ENCODE measurements at regions not wholly inside any gene's neighbourhood (a gene's known extent, or its start where the extent isn't known, plus 50 kb on each side); places are given as distances from the start of the nearest gene placed in this dataset.

DNA sequence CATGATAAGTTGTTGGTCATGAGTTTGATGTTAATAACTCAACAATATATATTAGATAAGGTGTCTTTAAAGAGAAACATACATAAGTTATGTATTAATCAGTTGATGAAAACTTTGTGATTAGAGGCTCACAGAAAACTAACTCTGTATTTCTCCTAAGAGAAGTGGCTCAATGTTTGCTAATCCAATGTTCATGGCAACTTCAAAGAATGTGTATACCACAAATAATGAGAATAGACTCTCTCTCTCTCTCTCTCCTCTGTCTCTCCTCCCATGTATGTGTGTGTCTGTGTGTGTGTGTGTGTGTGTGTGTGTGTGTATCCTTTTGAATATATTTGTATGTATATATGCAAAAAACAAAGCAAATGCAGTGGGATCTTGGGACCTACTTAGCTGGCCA is 1304.9 kb downstream of the MRPL39 start:
- Histone ChIP-seq H3K27ac (ENCODE audit: low read length in 2 of 2) (no peak overlapping the region), H2AFZ (ENCODE audit: insufficient read depth, low read depth, low read length, poor library complexity, severe bottlenecking) (no peak overlapping the region), H3K36me3 (replicated peaks in 1 of 2; ENCODE audit: control extremely low read depth in 1 of 2, control insufficient read depth in 1 of 2, extremely low read depth in 1 of 2, insufficient read depth in 2 of 2, low read length in 1 of 2) (no peaks in the 10 kb centered on the region), H3K4me2 (replicated peaks; ENCODE audit: low read depth, low read length, poor library complexity, severe bottlenecking) (no peak overlapping the region), H3K9me3 (ENCODE audit: control extremely low read depth in 1 of 3, control insufficient read depth in 2 of 3, insufficient read depth in 1 of 3, low read length in 2 of 3) (no peaks in the 10 kb centered on the region), H3K4me3 (ENCODE audit: control extremely low read depth in 1 of 5, extremely low read depth in 1 of 5, insufficient read depth in 1 of 5, low read depth in 2 of 5, low read length in 4 of 5) (no peak overlapping the region), H3K27me3 (replicated peaks in 1 of 4; ENCODE audit: control extremely low read depth in 1 of 4, control insufficient read depth in 3 of 4, insufficient read depth in 4 of 4, low read length in 3 of 4) (no peaks in the 10 kb centered on the region), H3K79me2 (ENCODE audit: control insufficient read depth, insufficient read depth, low read length) (no peaks in the 10 kb centered on the region), H4K20me1 (ENCODE audit: control insufficient read depth, insufficient read depth, low read length, poor library complexity, severe bottlenecking) (no peaks in the 10 kb centered on the region), H3K4me1 (ENCODE audit: control insufficient read depth in 2 of 2, insufficient read depth in 2 of 2, low read length in 2 of 2) (no peaks in the 10 kb centered on the region), H3K9ac (ENCODE audit: low read length) (no peak overlapping the region)
- H3K4me1 Mint-ChIP-seq = no peaks in the 10 kb centered on the region
- POLR2A ChIA-PET = no interaction called here
- H3K9me3 Mint-ChIP-seq (ENCODE audit: insufficient read depth) = no peaks in the 10 kb centered on the region
- H3K27me3 Mint-ChIP-seq = no peaks in the 10 kb centered on the region
- CTCF ChIA-PET = no interaction called here
- intact Hi-C loops (cut with micrococcal nuclease) = no loop called here
- TF ChIP-seq EZH2 (IDR thresholded peaks at IDR 0.05; ENCODE audit: borderline replicate concordance, insufficient read depth, low read depth, low read length, poor library complexity, severe bottlenecking) = no peak
- no peak for TF ChIP-seq CTCF (IDR thresholded peaks at IDR 0.05)
- DNase-seq = no peak
- no peak overlapping the region for H3K27ac Mint-ChIP-seq
- no peak for ATAC-seq (ENCODE audit: low read depth)
- no peak overlapping the region for H3K4me3 Mint-ChIP-seq

GRCh38 chr21:24298040-24298439 is 1309.2 kb downstream of the MRPL39 start:
- WGBS (ENCODE audit: insufficient coverage) = no CpG with 5 or more reads among the region's 1 CpG
- Histone ChIP-seq H3K27me3 (replicated peaks in 1 of 4; ENCODE audit: control extremely low read depth in 1 of 4, control insufficient read depth in 3 of 4, insufficient read depth in 4 of 4, low read length in 3 of 4) (no peaks in the 10 kb centered on the region), H3K36me3 (replicated peaks in 1 of 2; ENCODE audit: control extremely low read depth in 1 of 2, control insufficient read depth in 1 of 2, extremely low read depth in 1 of 2, insufficient read depth in 2 of 2, low read length in 1 of 2) (no peaks in the 10 kb centered on the region), H3K4me3 (ENCODE audit: control extremely low read depth in 1 of 5, extremely low read depth in 1 of 5, insufficient read depth in 1 of 5, low read depth in 2 of 5, low read length in 4 of 5) (no peak overlapping the region), H3K79me2 (ENCODE audit: control insufficient read depth, insufficient read depth, low read length) (no peaks in the 10 kb centered on the region), H3K4me1 (ENCODE audit: control insufficient read depth in 2 of 2, insufficient read depth in 2 of 2, low read length in 2 of 2) (no peaks in the 10 kb centered on the region), H4K20me1 (ENCODE audit: control insufficient read depth, insufficient read depth, low read length, poor library complexity, severe bottlenecking) (no peaks in the 10 kb centered on the region), H2AFZ (ENCODE audit: insufficient read depth, low read depth, low read length, poor library complexity, severe bottlenecking) (no peak overlapping the region), H3K9ac (ENCODE audit: low read length) (no peak overlapping the region), H3K4me2 (replicated peaks; ENCODE audit: low read depth, low read length, poor library complexity, severe bottlenecking) (no peak overlapping the region), H3K27ac (ENCODE audit: low read length in 2 of 2) (no peak overlapping the region), H3K9me3 (ENCODE audit: control extremely low read depth in 1 of 3, control insufficient read depth in 2 of 3, insufficient read depth in 1 of 3, low read length in 2 of 3) (no peaks in the 10 kb centered on the region)
- Mint-ChIP-seq H3K4me3 (no peak overlapping the region), H3K4me1 (no peaks in the 10 kb centered on the region), H3K9me3 (ENCODE audit: insufficient read depth) (no peaks in the 10 kb centered on the region), H3K27me3 (no peaks in the 10 kb centered on the region), H3K27ac (no peak overlapping the region)
- TF ChIP-seq EZH2 (IDR thresholded peaks at IDR 0.05; ENCODE audit: borderline replicate concordance, insufficient read depth, low read depth, low read length, poor library complexity, severe bottlenecking) = no peak
- TF ChIP-seq CTCF (IDR thresholded peaks at IDR 0.05) = no peak
- DNase-seq = no peak
- ChIA-PET CTCF (no interaction called here), POLR2A (no interaction called here)
- intact Hi-C loops (cut with micrococcal nuclease) = no loop called here
- no peak for ATAC-seq (ENCODE audit: low read depth)

All from B cell (primary cell).